CD4-positive, alpha-beta memory T cell (primary cell): ENCODE measurements at regions not wholly inside any gene's neighbourhood (a gene's known extent, or its start where the extent isn't known, plus 50 kb on each side); places are given as distances from the start of the nearest gene placed in this dataset.

Source experiments
- CTCF ChIA-PET: fragments of 350-600 bp; sonication (Branson Sonifier 250); formaldehyde crosslinking; loops from one replicate; lab custom pipeline; 2021; ENCODE audit warnings: inconsistent platforms; ENCODE audit not compliant: partially characterized antibody; lab: Charles Lee
- POLR2A ChIA-PET: fragments of 350-600 bp; sonication (Branson Sonifier 250); formaldehyde crosslinking; loops from one replicate; lab custom pipeline; 2021; ENCODE audit not compliant: partially characterized antibody; lab: Charles Lee
- DNase-seq, 5 donors: peaks; one replicate each; pipeline versions ENCODE4 v3.0.0 to v3.0.0-alpha.2; 2020 to 2022; ENCODE audit warnings: mixed read lengths in 1 of 5
- H3K27ac ChIP-seq: one replicate; pipeline ENCODE4 v1.7.0; 2013; ENCODE audit warnings: low read depth, low read length
- H3K27me3 ChIP-seq: 2 replicates; pipeline ENCODE4 v1.7.0; 2013; ENCODE audit warnings: mild to moderate bottlenecking, low read length, moderate library complexity; ENCODE audit not compliant: insufficient read depth
- H3K36me3 ChIP-seq: 2 replicates; pipeline ENCODE4 v1.7.0; 2013; ENCODE audit warnings: mild to moderate bottlenecking, low read length, moderate library complexity; ENCODE audit not compliant: insufficient read depth
- H3K4me1 ChIP-seq: 2 replicates; pipeline ENCODE4 v1.7.0; 2013; ENCODE audit warnings: mild to moderate bottlenecking, low read length, moderate library complexity; ENCODE audit not compliant: insufficient read depth
- H3K4me3 ChIP-seq, 2 donors: one replicate each; pipeline ENCODE4 v1.7.0; 2013; ENCODE audit warnings: low read length in 2 of 2, mild to moderate bottlenecking in 1 of 2
- H3K9me3 ChIP-seq, 2 donors: one replicate each; pipeline ENCODE4 v1.7.0; 2013; ENCODE audit warnings: low read length in 2 of 2, control low read depth in 1 of 2; ENCODE audit not compliant: control insufficient read depth in 1 of 2
- H3K27ac Mint-ChIP-seq, 7 donors: one replicate each; pipeline ENCODE4 v1.8.0; 2020 to 2021; ENCODE audit warnings: mixed read lengths in 7 of 7, mild to moderate bottlenecking in 6 of 7, inconsistent platforms in 3 of 7, moderate library complexity in 3 of 7
- H3K27me3 Mint-ChIP-seq, 2 donors: one replicate each; pipeline ENCODE4 v1.8.0; 2020 to 2021; ENCODE audit warnings: mixed read lengths in 2 of 2
- H3K36me3 Mint-ChIP-seq, 2 donors: one replicate each; pipeline ENCODE4 v1.8.0; 2020 to 2021; ENCODE audit warnings: mixed read lengths in 2 of 2, inconsistent platforms in 1 of 2, mild to moderate bottlenecking in 1 of 2
- H3K4me1 Mint-ChIP-seq, 4 donors: one replicate each; pipeline ENCODE4 v1.8.0; 2020 to 2021; ENCODE audit warnings: mixed read lengths in 4 of 4, mild to moderate bottlenecking in 1 of 4
- H3K4me3 Mint-ChIP-seq, 8 donors: one replicate each; pipeline ENCODE4 v1.8.0; 2020 to 2021; ENCODE audit warnings: mixed read lengths in 8 of 8, mild to moderate bottlenecking in 7 of 8, moderate library complexity in 6 of 8, inconsistent platforms in 3 of 8
- H3K9me3 Mint-ChIP-seq, 8 donors: one replicate each; pipeline ENCODE4 v1.8.0; 2020 to 2021; ENCODE audit warnings: mixed read lengths in 8 of 8, mild to moderate bottlenecking in 5 of 8, inconsistent platforms in 3 of 8, moderate library complexity in 1 of 8
- intact Hi-C: fragments of 100-400 bp; cut with micrococcal nuclease; formaldehyde crosslinking; loops from one replicate; pipeline ENCODE4 v1.15.1; 2023

GRCh38 chr1:228938537-228938901, 203.2 kb downstream of the RHOU start:
- Mint-ChIP-seq H3K9me3 (no peaks in the 10 kb centered on the region), H3K36me3 (no peaks in the 10 kb centered on the region), H3K27me3 (peaks cover 0 to 3% of the 10 kb centered on the region in 2 donors), H3K4me1 (peaks cover 16 to 36% (median 20%) of the 10 kb centered on the region in 4 donors), H3K27ac (peak overlapping the region in 6 of 7 donors; percentile 43 to 83 (median 62)), H3K4me3 (peak overlapping the region in 3 of 8 donors; percentile 5 to 41 (median 20))
- no peaks in the 10 kb centered on the region for H3K9me3 ChIP-seq
- ChIA-PET POLR2A (no interaction called here), CTCF (no interaction called here)
- H3K27me3 ChIP-seq = no peaks in the 10 kb centered on the region
- intact Hi-C loops = no loop called here
- no peaks in the 10 kb centered on the region for H3K36me3 ChIP-seq
- H3K4me3 ChIP-seq = no peak overlapping the region
- no peak overlapping the region for H3K27ac ChIP-seq
- peaks cover 16% of the 10 kb centered on the region for H3K4me1 ChIP-seq
- DNase-seq = peak in 2 of 5 donors; percentile 9 to 15

GRCh38 chr1:228939001-228939691, 203.9 kb downstream of the RHOU start:
- Mint-ChIP-seq H3K27ac (peak overlapping the region in 4 of 7 donors; percentile 32 to 79 (median 39)), H3K4me1 (peaks cover 16 to 36% (median 20%) of the 10 kb centered on the region in 4 donors), H3K36me3 (no peaks in the 10 kb centered on the region), H3K27me3 (peaks cover 0 to 3% of the 10 kb centered on the region in 2 donors), H3K9me3 (no peaks in the 10 kb centered on the region), H3K4me3 (no peak overlapping the region)
- Histone ChIP-seq H3K36me3 (no peaks in the 10 kb centered on the region), H3K4me1 (peaks cover 16% of the 10 kb centered on the region), H3K9me3 (no peaks in the 10 kb centered on the region), H3K4me3 (no peak overlapping the region), H3K27me3 (no peaks in the 10 kb centered on the region), H3K27ac (no peak overlapping the region)
- ChIA-PET CTCF (no interaction called here), POLR2A (no interaction called here)
- intact Hi-C loops = no loop called here
- DNase-seq = no peak

DNA sequence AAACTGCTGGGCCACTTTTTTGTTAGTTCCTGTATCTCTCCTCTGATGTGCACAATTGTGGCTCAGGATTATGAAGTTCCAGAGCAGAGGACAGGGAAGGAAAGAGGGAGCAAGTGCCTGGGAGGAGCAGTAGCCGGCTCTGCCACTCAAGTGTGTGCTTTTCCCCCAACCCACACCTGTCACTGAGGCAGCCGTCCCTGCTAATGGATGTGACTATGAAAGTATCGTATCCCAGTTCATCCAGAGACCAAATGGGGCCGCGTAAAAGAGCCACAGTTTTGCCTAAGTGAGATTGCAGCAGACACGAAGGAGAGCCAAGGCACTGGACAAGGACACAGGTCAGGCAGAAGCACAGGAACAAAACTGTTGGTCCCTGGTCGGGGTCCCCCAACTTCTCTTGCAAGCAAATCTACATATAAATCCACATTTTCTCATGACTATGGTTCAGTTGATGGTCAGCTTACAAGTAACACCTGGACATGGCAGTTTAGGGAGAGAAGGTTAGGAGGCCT, 204.7 kb downstream of the RHOU start:
- Mint-ChIP-seq H3K27ac (no peak overlapping the region), H3K4me3 (no peak overlapping the region)
- POLR2A ChIA-PET = no interaction called here

GRCh38 chr1:228940526-228940925, 205.2 kb downstream of the RHOU start:
- ChIA-PET POLR2A (no interaction called here), CTCF (no interaction called here)
- Mint-ChIP-seq H3K4me1 (peaks cover 16 to 36% (median 20%) of the 10 kb centered on the region in 4 donors), H3K27ac (no peak overlapping the region), H3K4me3 (no peak overlapping the region), H3K9me3 (no peaks in the 10 kb centered on the region), H3K36me3 (no peaks in the 10 kb centered on the region), H3K27me3 (no peaks in the 10 kb centered on the region)
- H3K27me3 ChIP-seq = no peaks in the 10 kb centered on the region
- no peaks in the 10 kb centered on the region for H3K36me3 ChIP-seq
- no peaks in the 10 kb centered on the region for H3K9me3 ChIP-seq
- no peak for DNase-seq
- intact Hi-C loops = no loop called here
- peaks cover 16% of the 10 kb centered on the region for H3K4me1 ChIP-seq
- H3K4me3 ChIP-seq = no peak overlapping the region
- H3K27ac ChIP-seq = no peak overlapping the region

More for the DNA sequence above, 204.7 kb downstream of the RHOU start:
- Mint-ChIP-seq H3K36me3 (no peaks in the 10 kb centered on the region), H3K4me1 (peaks cover 16 to 36% (median 20%) of the 10 kb centered on the region in 4 donors), H3K9me3 (no peaks in the 10 kb centered on the region), H3K27me3 (no peaks in the 10 kb centered on the region)
- no peaks in the 10 kb centered on the region for H3K27me3 ChIP-seq
- CTCF ChIA-PET = no interaction called here
- DNase-seq = no peak
- peaks cover 16% of the 10 kb centered on the region for H3K4me1 ChIP-seq
- no peak overlapping the region for H3K4me3 ChIP-seq
- intact Hi-C loops = no loop called here
- H3K9me3 ChIP-seq = no peaks in the 10 kb centered on the region
- no peak overlapping the region for H3K27ac ChIP-seq
- H3K36me3 ChIP-seq = no peaks in the 10 kb centered on the region

- intact Hi-C loops = no loop called here
- H3K4me1 Mint-ChIP-seq = peaks cover 12 to 34% (median 18%) of the 10 kb centered on the region in 4 donors
- H3K27me3 Mint-ChIP-seq = no peaks in the 10 kb centered on the region
- no peak overlapping the region for H3K27ac Mint-ChIP-seq
- Histone ChIP-seq H3K27me3 (no peaks in the 10 kb centered on the region), H3K4me1 (peaks cover 16% of the 10 kb centered on the region), H3K27ac (no peak overlapping the region), H3K36me3 (no peaks in the 10 kb centered on the region), H3K9me3 (no peaks in the 10 kb centered on the region), H3K4me3 (no peak overlapping the region)
- no peaks in the 10 kb centered on the region for H3K36me3 Mint-ChIP-seq
- CTCF ChIA-PET = no interaction called here
- DNase-seq = no peak
- H3K4me3 Mint-ChIP-seq = no peak overlapping the region
- no peaks in the 10 kb centered on the region for H3K9me3 Mint-ChIP-seq
- POLR2A ChIA-PET = no interaction called here
Observed at GRCh38 chr1:228940926-228941325, 205.6 kb downstream of the RHOU start.

GRCh38 chr1:228941666-228942065, 206.4 kb downstream of the RHOU start:
- Histone ChIP-seq H3K9me3 (no peaks in the 10 kb centered on the region), H3K27ac (no peak overlapping the region), H3K36me3 (no peaks in the 10 kb centered on the region), H3K4me1 (peaks cover 10% of the 10 kb centered on the region), H3K27me3 (no peaks in the 10 kb centered on the region), H3K4me3 (no peak overlapping the region)
- no peaks in the 10 kb centered on the region for H3K27me3 Mint-ChIP-seq
- DNase-seq = no peak
- ChIA-PET POLR2A (no interaction called here), CTCF (no interaction called here)
- no peaks in the 10 kb centered on the region for H3K9me3 Mint-ChIP-seq
- H3K4me3 Mint-ChIP-seq = no peak overlapping the region
- peaks cover 6 to 28% (median 12%) of the 10 kb centered on the region in 4 donors for H3K4me1 Mint-ChIP-seq
- no peaks in the 10 kb centered on the region for H3K36me3 Mint-ChIP-seq
- H3K27ac Mint-ChIP-seq = no peak overlapping the region
- intact Hi-C loops = no loop called here

- H3K36me3 Mint-ChIP-seq = no peaks in the 10 kb centered on the region
- no peak overlapping the region for H3K27ac Mint-ChIP-seq
Observed at GRCh38 chr1:228943436-228943835, 208.2 kb downstream of the RHOU start.

More at GRCh38 chr1:228943436-228943835, 208.2 kb downstream of the RHOU start:
- Histone ChIP-seq H3K4me1 (peaks cover 4% of the 10 kb centered on the region), H3K36me3 (no peaks in the 10 kb centered on the region), H3K4me3 (no peak overlapping the region), H3K27me3 (no peaks in the 10 kb centered on the region), H3K9me3 (no peaks in the 10 kb centered on the region), H3K27ac (no peak overlapping the region)
- Mint-ChIP-seq H3K9me3 (no peaks in the 10 kb centered on the region), H3K4me1 (peaks cover 3 to 17% (median 6%) of the 10 kb centered on the region in 4 donors), H3K27me3 (no peaks in the 10 kb centered on the region), H3K4me3 (no peak overlapping the region)
- ChIA-PET POLR2A (interaction anchor here (1.2 kb wide), 1 partner anchor 187 kb away, joined by 3 read pairs; no protein-coding TSS in a partner anchor), CTCF (no interaction called here)
- intact Hi-C loops = no loop called here
- no peak for DNase-seq
